K562 (cell line): ENCODE measurements at regions not wholly inside any gene's neighbourhood (a gene's known extent, or its start where the extent isn't known, plus 50 kb on each side); places are given as distances from the start of the nearest gene placed in this dataset.

ENCODE experiments used
- ATAC-seq: fragments of 200-7000 bp; cut with Tn5 transposase; 3 replicates; pipeline ENCODE4 v1.9.1; 2020; ENCODE audit warnings: moderate library complexity
- BruUV-seq: library from RNA; stranded (reverse); fragments of 400-500 nt; replicated peaks from 2 replicates; lab custom pipeline; 2021; lab: Mats Ljungman, UMichigan
- CTCF ChIA-PET: fragments of 300-600 bp; formaldehyde crosslinking; extraction: SDS; loops from one replicate; lab custom pipeline; 2021; ENCODE audit warnings: low intra/inter-chr PET ratio; lab: Yijun Ruan, JAX
- POLR2A ChIA-PET: fragments of 300-600, 350-650 bp; sonication (Branson Sonifier 250); formaldehyde crosslinking; extraction: SDS; loops from one replicate; lab custom pipeline; 2021; ENCODE audit warnings: antibody characterized with exemption, inconsistent platforms; lab: Yijun Ruan, JAX
- DNase-seq, 4 experiments: peaks; one replicate each; pipeline versions ENCODE4 v3.0.0 to v3.0.0-alpha.2; 2011 to 2018; ENCODE audit warnings: low spot score in 3 of 4, mixed read lengths in 3 of 4; ENCODE audit errors: extremely low read depth in 1 of 4
- FAIRE-seq: peaks from 2 replicates; lab custom pipeline; 2011; peaks lifted over from hg19 to GRCh38; lab: Jason Lieb, UNC
- H2AFZ ChIP-seq: 2 replicates; pipeline ENCODE4 v1.6.0; 2011; ENCODE audit warnings: low read depth, low read length, control low read depth, inconsistent platforms
- H3K27ac ChIP-seq: fragments of 200-600 bp; 3 replicates; pipeline ENCODE4 v1.8.0; 2011; ENCODE audit warnings: low read depth, mild to moderate bottlenecking, control low read depth, inconsistent platforms, low read length, moderate library complexity, mixed read lengths; ENCODE audit errors: extremely low read depth
- H3K27me3 ChIP-seq, 2 experiments: fragments of 300-600 bp in 1 of 2; 2 replicates in 1 of 2; 3 replicates in 1 of 2; pipeline versions ENCODE4 v1.6.0 to v1.8.0; 2011; ENCODE audit warnings: inconsistent platforms in 2 of 2, low read length in 2 of 2, mild to moderate bottlenecking in 1 of 2, mixed read lengths in 1 of 2, moderate library complexity in 1 of 2; ENCODE audit not compliant: control insufficient read depth in 2 of 2, insufficient read depth in 2 of 2
- H3K36me3 ChIP-seq: fragments of 300-600 bp; 3 replicates; pipeline ENCODE4 v1.8.0; 2011; ENCODE audit warnings: mild to moderate bottlenecking, low read length, inconsistent platforms; ENCODE audit not compliant: control insufficient read depth, insufficient read depth
- H3K4me1 ChIP-seq, 2 experiments: fragments of 200-600 bp in 1 of 2; replicated peaks in 1 of 2; 2 replicates in 1 of 2; 3 replicates in 1 of 2; pipeline versions ENCODE4 v1.5.1 to v1.8.0; 2011; ENCODE audit warnings: inconsistent platforms in 2 of 2, low read length in 2 of 2, mild to moderate bottlenecking in 1 of 2, mixed read lengths in 1 of 2, moderate library complexity in 1 of 2; ENCODE audit not compliant: control insufficient read depth in 2 of 2, insufficient read depth in 2 of 2
- H3K4me2 ChIP-seq: 2 replicates; pipeline ENCODE4 v1.6.1; 2011; ENCODE audit warnings: low read length, control low read depth, inconsistent platforms, mixed read lengths; ENCODE audit not compliant: insufficient read depth
- H3K4me3 ChIP-seq: fragments of 200-600 bp; sonication (generic), shearing (Covaris generic); 2 replicates; pipeline ENCODE4 v1.5.1; 2016; ENCODE audit warnings: control low read depth, inconsistent platforms
- H3K79me2 ChIP-seq: fragments of 200-600 bp; 3 replicates; pipeline ENCODE4 v1.8.0; 2011; ENCODE audit warnings: low read length, inconsistent platforms; ENCODE audit not compliant: control insufficient read depth, insufficient read depth
- H3K9ac ChIP-seq, 2 experiments: 2 replicates each; pipeline versions ENCODE4 v1.6.0 to v1.6.1; 2011; ENCODE audit warnings: low read depth in 2 of 2, low read length in 2 of 2, control low read depth in 1 of 2, inconsistent platforms in 1 of 2, mild to moderate bottlenecking in 1 of 2, mixed read lengths in 1 of 2; ENCODE audit not compliant: insufficient read depth in 1 of 2
- H3K9me1 ChIP-seq: one replicate; pipeline ENCODE4 v1.6.0; 2011; ENCODE audit warnings: inconsistent platforms, mild to moderate bottlenecking, low read length, moderate library complexity; ENCODE audit not compliant: control insufficient read depth, insufficient read depth
- H3K9me3 ChIP-seq: replicated peaks from 2 replicates; pipeline ENCODE4 v1.5.1; 2011; ENCODE audit warnings: low read depth, low read length, inconsistent platforms; ENCODE audit not compliant: control insufficient read depth, insufficient read depth
- H4K20me1 ChIP-seq: replicated peaks from 2 replicates; pipeline ENCODE4 v1.6.1; 2011; ENCODE audit warnings: low read length, inconsistent platforms, mixed read lengths; ENCODE audit not compliant: control insufficient read depth, insufficient read depth
- LARP7 ChIP-seq: fragments of 450-650 bp; IDR thresholded peaks from 2 replicates; pipeline ENCODE4 v1.6.1; 2016
- NFIX ChIP-seq: fragments of 250-450 bp; sonication (Bioruptor Pico); IDR thresholded peaks from 2 replicates; pipeline ENCODE4 v1.4.0; 2020; ENCODE audit warnings: low read depth, mild to moderate bottlenecking, moderate library complexity
- POLR2G ChIP-seq: fragments of 200-400 bp; formaldehyde crosslinking; IDR thresholded peaks from 2 replicates; pipeline ENCODE4 v1.6.1; 2017; ENCODE audit warnings: low read depth, mild to moderate bottlenecking, antibody characterized with exemption, low read length, moderate library complexity
- SETDB1 ChIP-seq: IDR thresholded peaks from one replicate; pipeline ENCODE4 v1.6.1; 2012; ENCODE audit warnings: low read length, control low read depth, inconsistent platforms
- SMAD1 ChIP-seq: fragments of 150-350 bp; IDR thresholded peaks from 2 replicates; pipeline ENCODE4 v1.6.1; 2014; ENCODE audit warnings: low read length, low read depth; ENCODE audit not compliant: partially characterized antibody
- SMAD4 ChIP-seq: fragments of 250-450 bp; sonication (Bioruptor Pico); conservative IDR thresholded peaks from 2 replicates; pipeline ENCODE4 v1.8.0; 2021; ENCODE audit warnings: inconsistent platforms, mild to moderate bottlenecking, moderate library complexity
- SOX6 ChIP-seq: fragments of 450-650 bp; IDR thresholded peaks from 2 replicates; pipeline ENCODE4 v1.6.1; 2014; ENCODE audit warnings: mild to moderate bottlenecking
- SP2 ChIP-seq: IDR thresholded peaks from 2 replicates; pipeline ENCODE4 v1.6.1; 2011; ENCODE audit warnings: mild to moderate bottlenecking, low read depth, low read length, moderate library complexity; ENCODE audit not compliant: poor library complexity, severe bottlenecking; ENCODE audit errors: extremely low read depth
- TGIF2 ChIP-seq: sonication (generic); formaldehyde crosslinking; IDR thresholded peaks from 2 replicates; pipeline ENCODE4 v1.8.1; 2022; ENCODE audit warnings: mild to moderate bottlenecking, missing genetic modification reagents, moderate library complexity
- ZFPM2 ChIP-seq: fragments of 250-450 bp; sonication (Bioruptor Pico); IDR thresholded peaks from 2 replicates; pipeline ENCODE4 v1.5.1; 2022; ENCODE audit warnings: mild to moderate bottlenecking
- ZNF143 ChIP-seq: sonication (generic); formaldehyde crosslinking; IDR thresholded peaks from 2 replicates; pipeline ENCODE4 v1.9.0; 2022; ENCODE audit warnings: mild to moderate bottlenecking, missing genetic modification reagents
- ZNF274 ChIP-seq: IDR thresholded peaks from 2 replicates; pipeline ENCODE4 v1.6.1; 2011; ENCODE audit warnings: low read depth, mild to moderate bottlenecking, low read length, moderate library complexity, borderline replicate concordance
- ZNF436 ChIP-seq: fragments of 250-450, 450-650 bp; sonication (Bioruptor Pico); formaldehyde crosslinking; IDR thresholded peaks from 2 replicates; pipeline ENCODE4 v1.7.0; 2020; ENCODE audit warnings: mild to moderate bottlenecking
- ZNF589 ChIP-seq: fragments of 200-800 bp; sonication (Bioruptor generic); IDR thresholded peaks from 2 replicates; pipeline ENCODE4 v1.6.1; 2016; ENCODE audit warnings: low read depth, missing genetic modification characterization, missing compliant biosample characterization
- in situ Hi-C: fragments of 300-500 bp; cut with MboI; formaldehyde crosslinking; loops from 4 replicates; pipeline ENCODE4 v1.15.0; 2018; ENCODE audit warnings: inconsistent platforms, mixed read lengths
- intact Hi-C: fragments of 100-400 bp; cut with micrococcal nuclease; formaldehyde crosslinking; loops from 2 replicates; pipeline ENCODE4 v1.14.2; 2022
- TF ChIP-seq, protein P1 (sequence below): sonication (generic); formaldehyde crosslinking; IDR thresholded peaks from 2 replicates; pipeline ENCODE4 v1.9.0; 2022; ENCODE audit warnings: mild to moderate bottlenecking, missing genetic modification reagents
- TF ChIP-seq, protein P2 (sequence below): fragments of 450-650 bp; formaldehyde crosslinking; IDR thresholded peaks from 2 replicates; pipeline ENCODE4 v1.4.0; 2020; ENCODE audit warnings: mild to moderate bottlenecking, moderate library complexity
- TF ChIP-seq, protein P3 (sequence below): sonication (generic); formaldehyde crosslinking; IDR thresholded peaks from 2 replicates; pipeline ENCODE4 v1.8.1; 2022; ENCODE audit warnings: missing genetic modification reagents
- TF ChIP-seq, protein P4 (sequence below): fragments of 450-650 bp; formaldehyde crosslinking; IDR thresholded peaks from 2 replicates; pipeline ENCODE4 v1.4.0; 2022; ENCODE audit warnings: missing genetic modification characterization

DNA sequence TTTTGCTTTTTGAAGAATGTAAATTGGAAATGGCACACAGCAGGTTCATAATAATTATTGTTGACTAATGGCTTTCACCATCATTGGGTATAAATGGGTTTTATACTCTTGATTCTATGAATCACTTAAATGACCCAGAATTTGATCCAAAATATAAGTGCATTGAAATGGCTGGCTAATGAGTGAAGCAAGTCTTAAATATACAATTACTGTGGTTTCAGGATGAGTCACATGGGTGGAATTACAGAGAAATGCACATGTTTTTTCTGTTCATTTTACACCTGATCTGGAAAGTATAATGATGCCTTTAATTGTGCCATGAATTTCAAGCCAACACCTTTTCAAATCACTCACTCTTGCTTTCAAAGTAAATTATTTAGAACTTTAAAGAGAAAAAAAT is 380.8 kb upstream of the CD180 start:
- no peak for ATAC-seq

More for the DNA sequence above, 380.8 kb upstream of the CD180 start:
- H3K36me3 ChIP-seq, result no peaks in the 10 kb centered on the region
- DNase-seq (no peak), FAIRE-seq (no peak)
- no peaks in the 10 kb centered on the region for H3K4me1 ChIP-seq
- no peaks in the 10 kb centered on the region for H3K9me1 ChIP-seq
- ChIA-PET CTCF (no interaction called here), POLR2A (no interaction called here)
- no peak for TF ChIP-seq ZFPM2 (CRISPR knock-in tag)
- no peak for TF ChIP-seq LARP7
- TF ChIP-seq ZNF274, result no peak
- TF ChIP-seq, protein P1, sequence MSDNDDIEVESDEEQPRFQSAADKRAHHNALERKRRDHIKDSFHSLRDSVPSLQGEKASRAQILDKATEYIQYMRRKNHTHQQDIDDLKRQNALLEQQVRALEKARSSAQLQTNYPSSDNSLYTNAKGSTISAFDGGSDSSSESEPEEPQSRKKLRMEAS (CRISPR knock-in tag), result no peak
- TF ChIP-seq, protein P2, sequence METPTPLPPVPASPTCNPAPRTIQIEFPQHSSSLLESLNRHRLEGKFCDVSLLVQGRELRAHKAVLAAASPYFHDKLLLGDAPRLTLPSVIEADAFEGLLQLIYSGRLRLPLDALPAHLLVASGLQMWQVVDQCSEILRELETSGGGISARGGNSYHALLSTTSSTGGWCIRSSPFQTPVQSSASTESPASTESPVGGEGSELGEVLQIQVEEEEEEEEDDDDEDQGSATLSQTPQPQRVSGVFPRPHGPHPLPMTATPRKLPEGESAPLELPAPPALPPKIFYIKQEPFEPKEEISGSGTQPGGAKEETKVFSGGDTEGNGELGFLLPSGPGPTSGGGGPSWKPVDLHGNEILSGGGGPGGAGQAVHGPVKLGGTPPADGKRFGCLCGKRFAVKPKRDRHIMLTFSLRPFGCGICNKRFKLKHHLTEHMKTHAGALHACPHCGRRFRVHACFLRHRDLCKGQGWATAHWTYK (CRISPR knock-in tag), result no peak
- TF ChIP-seq TGIF2, result no peak
- TF ChIP-seq NFIX (CRISPR knock-in tag), result no peak
- TF ChIP-seq, protein P3, sequence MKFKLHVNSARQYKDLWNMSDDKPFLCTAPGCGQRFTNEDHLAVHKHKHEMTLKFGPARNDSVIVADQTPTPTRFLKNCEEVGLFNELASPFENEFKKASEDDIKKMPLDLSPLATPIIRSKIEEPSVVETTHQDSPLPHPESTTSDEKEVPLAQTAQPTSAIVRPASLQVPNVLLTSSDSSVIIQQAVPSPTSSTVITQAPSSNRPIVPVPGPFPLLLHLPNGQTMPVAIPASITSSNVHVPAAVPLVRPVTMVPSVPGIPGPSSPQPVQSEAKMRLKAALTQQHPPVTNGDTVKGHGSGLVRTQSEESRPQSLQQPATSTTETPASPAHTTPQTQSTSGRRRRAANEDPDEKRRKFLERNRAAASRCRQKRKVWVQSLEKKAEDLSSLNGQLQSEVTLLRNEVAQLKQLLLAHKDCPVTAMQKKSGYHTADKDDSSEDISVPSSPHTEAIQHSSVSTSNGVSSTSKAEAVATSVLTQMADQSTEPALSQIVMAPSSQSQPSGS (CRISPR knock-in tag), result no peak
- TF ChIP-seq, protein P4, sequence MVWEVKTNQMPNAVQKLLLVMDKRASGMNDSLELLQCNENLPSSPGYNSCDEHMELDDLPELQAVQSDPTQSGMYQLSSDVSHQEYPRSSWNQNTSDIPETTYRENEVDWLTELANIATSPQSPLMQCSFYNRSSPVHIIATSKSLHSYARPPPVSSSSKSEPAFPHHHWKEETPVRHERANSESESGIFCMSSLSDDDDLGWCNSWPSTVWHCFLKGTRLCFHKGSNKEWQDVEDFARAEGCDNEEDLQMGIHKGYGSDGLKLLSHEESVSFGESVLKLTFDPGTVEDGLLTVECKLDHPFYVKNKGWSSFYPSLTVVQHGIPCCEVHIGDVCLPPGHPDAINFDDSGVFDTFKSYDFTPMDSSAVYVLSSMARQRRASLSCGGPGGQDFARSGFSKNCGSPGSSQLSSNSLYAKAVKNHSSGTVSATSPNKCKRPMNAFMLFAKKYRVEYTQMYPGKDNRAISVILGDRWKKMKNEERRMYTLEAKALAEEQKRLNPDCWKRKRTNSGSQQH (CRISPR knock-in tag), result no peak
- no peak for TF ChIP-seq ZNF143
- no peak for TF ChIP-seq ZNF589 (CRISPR knock-in tag)
- no peak for TF ChIP-seq POLR2G
- no peak for TF ChIP-seq SMAD1
- no peak for TF ChIP-seq ZNF436 (CRISPR knock-in tag)
- TF ChIP-seq SP2, result no peak
- no peak for TF ChIP-seq SETDB1
- no peak for TF ChIP-seq SMAD4
- TF ChIP-seq SOX6, result no peak
- no peaks in the 10 kb centered on the region for H3K9me3 ChIP-seq
- no peaks in the 10 kb centered on the region for H4K20me1 ChIP-seq
- BruUV-seq, result no TSS peak
- intact Hi-C loops (no loop called here), in situ Hi-C loops (no loop called here)
- H3K27ac ChIP-seq, result no peak overlapping the region
- no peak overlapping the region for H3K4me3 ChIP-seq
- H3K27me3 ChIP-seq, result no peaks in the 10 kb centered on the region
- H3K9ac ChIP-seq, result no peak overlapping the region
- no peaks in the 10 kb centered on the region for H3K79me2 ChIP-seq
- no peak overlapping the region for H2AFZ ChIP-seq
- no peak overlapping the region for H3K4me2 ChIP-seq
